Tibial artery (tissue), 4 donors: ENCODE measurements at regions not wholly inside any gene's neighbourhood (a gene's known extent, or its start where the extent isn't known, plus 50 kb on each side); places are given as distances from the start of the nearest gene placed in this dataset.
A peak's percentile ranks its signal among the peaks of the same experiment; 100 is the strongest.

Experiments
- DNase-seq, 2 donors: peaks; one replicate each; pipeline ENCODE4 v3.0.0-alpha.2; 2019
- H3K27ac ChIP-seq, 2 donors: fragments of 200-600 bp; sonication (generic) in 1 of 2; 1 replicate in 1 of 2; 2 replicates in 1 of 2; pipeline ENCODE4 v1.5.1; 2018 to 2019; ENCODE audit warnings: mild to moderate bottlenecking in 1 of 2
- H3K27me3 ChIP-seq, 2 donors: fragments of 200-600 bp; sonication (generic) in 1 of 2; one replicate each; pipeline versions ENCODE4 v1.5.1 to v1.6.0; 2016 to 2019
- H3K36me3 ChIP-seq, 3 donors: fragments of 200-600 bp; sonication (generic) in 2 of 3; one replicate each; pipeline ENCODE4 v1.5.1; 2016 to 2019; ENCODE audit warnings: mild to moderate bottlenecking in 2 of 3
- H3K4me1 ChIP-seq, 4 donors: fragments of 200-600 bp; sonication (generic) in 2 of 4; 1 replicate in 3 of 4; 2 replicates in 1 of 4; pipeline ENCODE4 v1.5.1; 2016 to 2019
- H3K4me3 ChIP-seq, 2 donors: fragments of 200-600 bp; sonication (generic) in 1 of 2; 1 replicate in 1 of 2; 2 replicates in 1 of 2; pipeline ENCODE4 v1.5.1; 2018 to 2019; ENCODE audit warnings: mild to moderate bottlenecking in 2 of 2
- H3K9me3 ChIP-seq, 3 donors: fragments of 200-600 bp; sonication (generic) in 1 of 3; one replicate each; pipeline ENCODE4 v1.5.1; 2016 to 2019
- CTCF ChIP-seq, 2 experiments: fragments of 200-600 bp in 1 of 2; fragments of 450-650 bp in 1 of 2; IDR thresholded peaks; one replicate each; pipeline ENCODE4 v1.5.1; 2017 to 2019; ENCODE audit warnings: antibody characterized with exemption in 2 of 2, mild to moderate bottlenecking in 1 of 2, moderate library complexity in 1 of 2
- intact Hi-C: fragments of 100-400 bp; cut with DNase I; formaldehyde crosslinking; loops from one replicate; pipeline ENCODE4 v1.15.0; 2023; ENCODE audit warnings: low total_unique reads

GRCh38 chr6:95660544-95660943 is 83.2 kb downstream of the MANEA start:
- no peak for TF ChIP-seq CTCF (IDR thresholded peaks at IDR 0.05)
- H3K4me1 ChIP-seq = no peaks in the 10 kb centered on the region
- no peak overlapping the region for H3K4me3 ChIP-seq
- DNase-seq = no peak
- H3K27me3 ChIP-seq = no peaks in the 10 kb centered on the region
- H3K36me3 ChIP-seq = no peaks in the 10 kb centered on the region
- no peaks in the 10 kb centered on the region for H3K9me3 ChIP-seq
- intact Hi-C loops = no loop called here
- no peak overlapping the region for H3K27ac ChIP-seq

- no peaks in the 10 kb centered on the region for H3K36me3 ChIP-seq
- TF ChIP-seq CTCF (IDR thresholded peaks at IDR 0.05) = no peak
- intact Hi-C loops = no loop called here
- DNase-seq = peak in 1 of 2 donors; percentile 46
- no peak overlapping the region for H3K4me3 ChIP-seq
- H3K27ac ChIP-seq = no peak overlapping the region
- no peaks in the 10 kb centered on the region for H3K27me3 ChIP-seq
- peaks cover 0 to 6% (median 0%) of the 10 kb centered on the region in 3 donors for H3K9me3 ChIP-seq
- H3K4me1 ChIP-seq = no peaks in the 10 kb centered on the region
These were observed 92.7 kb downstream of the MANEA start for GRCh38 chr6:95670011-95670463.

GRCh38 chr6:95676011-95676628 is 98.8 kb downstream of the MANEA start:
- no peak overlapping the region for H3K4me3 ChIP-seq
- DNase-seq = no peak
- no peak for TF ChIP-seq CTCF (IDR thresholded peaks at IDR 0.05)
- no peaks in the 10 kb centered on the region for H3K4me1 ChIP-seq
- no peaks in the 10 kb centered on the region for H3K36me3 ChIP-seq
- intact Hi-C loops = no loop called here
- no peaks in the 10 kb centered on the region for H3K9me3 ChIP-seq
- no peaks in the 10 kb centered on the region for H3K27me3 ChIP-seq
- no peak overlapping the region for H3K27ac ChIP-seq

GRCh38 chr6:95679981-95680380 is 102.6 kb downstream of the MANEA start:
- no peak for TF ChIP-seq CTCF (IDR thresholded peaks at IDR 0.05)
- H3K27ac ChIP-seq = no peak overlapping the region
- H3K36me3 ChIP-seq = no peaks in the 10 kb centered on the region
- no peaks in the 10 kb centered on the region for H3K27me3 ChIP-seq
- intact Hi-C loops = no loop called here
- H3K4me1 ChIP-seq = no peaks in the 10 kb centered on the region
- H3K4me3 ChIP-seq = no peak overlapping the region
- H3K9me3 ChIP-seq = no peaks in the 10 kb centered on the region
- no peak for DNase-seq

GRCh38 chr6:95681736-95682135 is 104.4 kb downstream of the MANEA start:
- no peaks in the 10 kb centered on the region for H3K36me3 ChIP-seq
- no peaks in the 10 kb centered on the region for H3K9me3 ChIP-seq
- no peak for TF ChIP-seq CTCF (IDR thresholded peaks at IDR 0.05)
- no peaks in the 10 kb centered on the region for H3K4me1 ChIP-seq
- H3K27me3 ChIP-seq = no peaks in the 10 kb centered on the region
- no peak overlapping the region for H3K27ac ChIP-seq
- DNase-seq = no peak
- H3K4me3 ChIP-seq = no peak overlapping the region
- intact Hi-C loops = no loop called here

- intact Hi-C loops = no loop called here
- DNase-seq = no peak
- Histone ChIP-seq H3K4me3 (no peak overlapping the region), H3K36me3 (no peaks in the 10 kb centered on the region), H3K27ac (no peak overlapping the region), H3K9me3 (no peaks in the 10 kb centered on the region), H3K4me1 (no peaks in the 10 kb centered on the region), H3K27me3 (no peaks in the 10 kb centered on the region)
- TF ChIP-seq CTCF (IDR thresholded peaks at IDR 0.05) = no peak
These were observed 105.1 kb downstream of the MANEA start for GRCh38 chr6:95682476-95682875.
